HepG2 (cell line): ENCODE measurements at regions not wholly inside any gene's neighbourhood (a gene's known extent, or its start where the extent isn't known, plus 50 kb on each side); places are given as distances from the start of the nearest gene placed in this dataset.

Experiments
- ATAC-seq: fragments of 200-7000 bp; cut with Tn5 transposase; 3 replicates; pipeline ENCODE4 v1.9.1; 2020; ENCODE audit warnings: mild to moderate bottlenecking, moderate library complexity
- BruUV-seq: library from RNA; stranded (reverse); fragments of 400-500 nt; replicated peaks from 2 replicates; lab custom pipeline; 2021; lab: Mats Ljungman, UMichigan
- CTCF ChIA-PET: fragments of 300-600 bp; formaldehyde crosslinking; extraction: SDS; loops from one replicate; lab custom pipeline; 2021; ENCODE audit warnings: low total read pairs, inconsistent platforms, low intra/inter-chr PET ratio; lab: Yijun Ruan, JAX
- POLR2A ChIA-PET: fragments of 350-600 bp; sonication (Branson Sonifier 250); formaldehyde crosslinking; loops from one replicate; lab custom pipeline; 2020; ENCODE audit warnings: antibody characterized with exemption, inconsistent platforms; lab: Yijun Ruan, JAX
- DNase-seq: peaks from one replicate; pipeline ENCODE4 v3.0.0-alpha.2; 2015; ENCODE audit warnings: low spot score
- FAIRE-seq: peaks from 3 replicates; lab custom pipeline; 2011; peaks lifted over from hg19 to GRCh38; lab: Jason Lieb, UNC
- H2AFZ ChIP-seq: one replicate; pipeline ENCODE4 v1.6.1; 2011; ENCODE audit warnings: low read length, inconsistent platforms
- H3K27ac ChIP-seq: fragments of 300-600 bp; 3 replicates; pipeline ENCODE4 v1.8.0; 2011; ENCODE audit warnings: mixed run types, mild to moderate bottlenecking, mixed read lengths, low read length, inconsistent platforms; ENCODE audit not compliant: insufficient read depth; ENCODE audit errors: extremely low read length
- H3K27me3 ChIP-seq, 2 experiments: fragments of 200-600 bp in 1 of 2; 2 replicates in 1 of 2; 3 replicates in 1 of 2; pipeline versions ENCODE4 v1.6.0 to v1.8.0; 2011; ENCODE audit warnings: low read length in 2 of 2, mild to moderate bottlenecking in 2 of 2, moderate library complexity in 2 of 2, inconsistent platforms in 1 of 2; ENCODE audit not compliant: insufficient read depth in 2 of 2, control insufficient read depth in 1 of 2
- H3K36me3 ChIP-seq, 2 experiments: fragments of 200-600 bp in 1 of 2; replicated peaks in 1 of 2; 2 replicates in 1 of 2; 3 replicates in 1 of 2; pipeline versions ENCODE4 v1.5.1 to v1.8.0; 2011; ENCODE audit warnings: low read length in 2 of 2, inconsistent platforms in 1 of 2; ENCODE audit not compliant: insufficient read depth in 2 of 2, control insufficient read depth in 1 of 2
- H3K4me1 ChIP-seq: 2 replicates; pipeline ENCODE4 v1.5.1; 2012; ENCODE audit warnings: low read length, inconsistent platforms; ENCODE audit not compliant: insufficient read depth
- H3K4me2 ChIP-seq: 2 replicates; pipeline ENCODE4 v1.6.0; 2011; ENCODE audit warnings: low read depth, low read length, inconsistent platforms
- H3K4me3 ChIP-seq, 3 experiments: fragments of 200-600 bp in 1 of 3; sonication (generic), shearing (Covaris generic) in 1 of 3; replicated peaks in 1 of 3; 2 replicates each; pipeline ENCODE4 v1.5.1; 2011 to 2016; ENCODE audit warnings: low read length in 3 of 3, inconsistent platforms in 2 of 3, low read depth in 2 of 3, mild to moderate bottlenecking in 2 of 3, control low read depth in 1 of 3, mixed read lengths in 1 of 3; ENCODE audit not compliant: insufficient read depth in 1 of 3
- H3K79me2 ChIP-seq: one replicate; pipeline ENCODE4 v1.6.1; 2011; ENCODE audit warnings: low read length, inconsistent platforms; ENCODE audit not compliant: insufficient read depth
- H3K9ac ChIP-seq: 2 replicates; pipeline ENCODE4 v1.6.0; 2011; ENCODE audit warnings: mild to moderate bottlenecking, low read depth, low read length, inconsistent platforms; ENCODE audit not compliant: insufficient read depth
- H3K9me3 ChIP-seq: 2 replicates; pipeline ENCODE4 v1.5.1; 2012; ENCODE audit warnings: mild to moderate bottlenecking, low read length
- H4K20me1 ChIP-seq: 2 replicates; pipeline ENCODE4 v1.6.0; 2011; ENCODE audit warnings: inconsistent platforms, mild to moderate bottlenecking, low read length, moderate library complexity; ENCODE audit not compliant: insufficient read depth
- EED ChIP-seq: sonication (generic); formaldehyde crosslinking; IDR thresholded peaks from 2 replicates; pipeline ENCODE4 v1.5.0; 2020; ENCODE audit warnings: mild to moderate bottlenecking, missing genetic modification reagents
- FOSL1 ChIP-seq: sonication (generic); formaldehyde crosslinking; IDR thresholded peaks from 2 replicates; pipeline ENCODE4 v1.9.0; 2021; ENCODE audit warnings: missing genetic modification reagents, borderline replicate concordance
- RXRA ChIP-seq: sonication (generic); formaldehyde crosslinking; IDR thresholded peaks from 2 replicates; pipeline ENCODE4 v1.5.1; 2020; ENCODE audit warnings: missing genetic modification reagents
- ZBTB38 ChIP-seq: sonication (generic); formaldehyde crosslinking; IDR thresholded peaks from 2 replicates; pipeline ENCODE4 v1.5.1; 2020; ENCODE audit warnings: mild to moderate bottlenecking, missing genetic modification reagents
- ZNF138 ChIP-seq: sonication (generic); formaldehyde crosslinking; IDR thresholded peaks from 2 replicates; pipeline ENCODE4 v1.5.0; 2020; ENCODE audit warnings: mild to moderate bottlenecking, low read depth, missing genetic modification reagents
- ZNF549 ChIP-seq: sonication (generic); formaldehyde crosslinking; IDR thresholded peaks from 2 replicates; pipeline ENCODE4 v1.5.0; 2020; ENCODE audit warnings: missing genetic modification reagents
- ZNF709 ChIP-seq: sonication (generic); formaldehyde crosslinking; IDR thresholded peaks from 2 replicates; pipeline ENCODE4 v1.5.0; 2020; ENCODE audit warnings: mild to moderate bottlenecking, missing genetic modification reagents
- ZNF792 ChIP-seq: IDR thresholded peaks from 2 replicates; pipeline ENCODE4 v1.6.1; 2016
- ZSCAN12 ChIP-seq: sonication (generic); formaldehyde crosslinking; IDR thresholded peaks from 2 replicates; pipeline ENCODE4 v1.9.0; 2021; ENCODE audit warnings: mild to moderate bottlenecking, missing genetic modification reagents
- WGBS: methylation state at CpG from one replicate; pipeline ENCODE4 v1.1.6; 2017; ENCODE audit warnings: low lambda C conversion rate; 5-methylcytosine and 5-hydroxymethylcytosine counted together
- in situ Hi-C: cut with HindIII; loops from 2 replicates; pipeline ENCODE4 v1.10.0; 2017; ENCODE audit warnings: low pct_unique_long_range_greater_than_20kb; ENCODE audit not compliant: extremely low pct_ligation_motif_present
- intact Hi-C: fragments of 100-400 bp; cut with micrococcal nuclease; formaldehyde crosslinking; loops from one replicate; pipeline ENCODE4 v1.10.0; 2022; ENCODE audit not compliant: unreplicated experiment

DNA sequence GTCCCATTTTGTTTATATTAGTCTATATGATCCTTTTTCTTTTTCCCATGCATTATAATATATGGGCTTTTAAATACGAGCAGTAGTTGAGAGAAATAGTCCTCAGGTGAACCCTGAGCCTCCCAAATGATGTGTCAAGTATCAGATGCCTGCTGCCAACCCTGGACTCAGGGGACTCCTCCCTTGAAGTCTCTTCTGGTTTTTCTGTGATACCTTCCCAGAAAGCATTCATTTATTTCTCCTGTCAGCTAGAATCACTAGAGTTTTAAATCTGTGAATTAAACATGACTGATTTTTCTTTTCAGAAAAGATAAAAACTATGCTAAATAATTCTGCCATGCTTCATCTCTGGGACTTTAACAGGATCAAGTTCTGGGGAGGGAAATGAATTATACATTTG, 184.6 kb downstream of the LIG4 start:
- no peak overlapping the region for H2AFZ ChIP-seq
- peaks cover 54% of the 10 kb centered on the region for H3K9me3 ChIP-seq
- FAIRE-seq (no peak), ATAC-seq (no peak)
- no peak overlapping the region for H3K27ac ChIP-seq
- WGBS = 0% methylated on average over 1 of the region's 1 CpG
- TF ChIP-seq RXRA (CRISPR knock-in tag) (no peak), ZNF792 (CRISPR knock-in tag) (no peak), ZBTB38 (no peak), ZNF549 (CRISPR knock-in tag) (no peak), ZSCAN12 (CRISPR knock-in tag) (no peak), ZNF709 (CRISPR knock-in tag) (no peak)
- TF ChIP-seq, all 625 proteins: peak for 0
- no peaks in the 10 kb centered on the region for H3K36me3 ChIP-seq
- H3K79me2 ChIP-seq = no peaks in the 10 kb centered on the region
- no peak for DNase-seq
- no peaks in the 10 kb centered on the region; a peak in 1 of 5 replicates for H3K27me3 ChIP-seq
- CTCF ChIA-PET = no interaction called here
- no TSS peak for BruUV-seq
- H3K9ac ChIP-seq = no peak overlapping the region
- POLR2A ChIA-PET = no interaction called here
- intact Hi-C loops = no loop called here
- no peak overlapping the region for H3K4me3 ChIP-seq
- in situ Hi-C loops = no loop called here
- no peak overlapping the region for H3K4me2 ChIP-seq
- H3K4me1 ChIP-seq = no peaks in the 10 kb centered on the region
- no peaks in the 10 kb centered on the region for H4K20me1 ChIP-seq

DNA sequence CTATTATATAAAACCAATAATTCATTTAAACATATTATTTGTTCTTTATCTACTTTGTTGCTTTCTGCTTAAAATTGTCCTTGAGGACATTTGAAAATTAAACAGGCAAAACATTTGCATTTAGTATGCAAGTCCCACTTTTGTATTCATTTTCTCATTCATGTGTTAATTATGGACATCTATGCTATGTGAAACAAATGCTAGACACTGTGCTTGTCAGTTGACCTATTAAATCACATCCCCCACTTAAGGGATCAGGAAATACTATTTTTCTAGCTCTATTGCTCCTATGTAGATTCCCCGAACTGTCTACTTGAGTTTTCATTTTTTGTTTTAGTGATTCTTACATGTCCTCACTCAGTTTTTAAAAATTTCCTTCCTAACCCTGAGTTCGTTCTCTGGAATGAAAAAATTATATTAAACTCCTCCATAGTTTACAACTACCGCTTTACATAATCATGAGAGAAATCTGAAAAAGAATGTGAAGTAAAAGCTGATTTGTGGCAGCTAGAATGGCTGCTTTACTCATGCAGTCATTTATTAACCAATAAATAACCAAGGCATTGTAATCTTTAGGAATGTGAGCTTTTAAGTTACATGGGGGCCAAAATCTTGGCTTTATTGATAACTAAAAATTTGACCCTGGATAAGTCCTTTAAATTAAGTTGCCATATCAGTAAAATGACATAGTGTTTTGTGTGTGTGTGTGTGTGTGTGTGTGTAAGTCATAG, 188.5 kb downstream of the LIG4 start:
- FAIRE-seq (no peak), ATAC-seq (no peak), DNase-seq (no peak)
- POLR2A ChIA-PET = no interaction called here
- in situ Hi-C loops (no loop called here), intact Hi-C loops (no loop called here)
- WGBS = under 1% methylated on average over 3 of the region's 3 CpGs
- H3K4me3 ChIP-seq = no peak overlapping the region
- H3K4me1 ChIP-seq = no peaks in the 10 kb centered on the region
- no peaks in the 10 kb centered on the region; a peak in 1 of 5 replicates for H3K27me3 ChIP-seq
- no TSS peak for BruUV-seq
- no peak overlapping the region for H3K27ac ChIP-seq
- H2AFZ ChIP-seq = no peak overlapping the region
- H3K4me2 ChIP-seq = no peak overlapping the region
- H3K36me3 ChIP-seq = no peaks in the 10 kb centered on the region
- H3K9me3 ChIP-seq = peaks cover 43% of the 10 kb centered on the region
- H3K79me2 ChIP-seq = no peaks in the 10 kb centered on the region
- TF ChIP-seq ZNF138 (CRISPR knock-in tag) (no peak), FOSL1 (CRISPR knock-in tag) (no peak), EED (CRISPR knock-in tag) (no peak)
- CTCF ChIA-PET = no interaction called here
- H3K9ac ChIP-seq = no peak overlapping the region
- H4K20me1 ChIP-seq = no peaks in the 10 kb centered on the region
